NCI-H345 treated with DMSO at 0.1 percent for 48 hours (cell line): ENCODE measurements at regions not wholly inside any gene's neighbourhood (a gene's known extent, or its start where the extent isn't known, plus 50 kb on each side); places are given as distances from the start of the nearest gene placed in this dataset.

Source experiments
- DNase-seq: peaks from one replicate; lab custom pipeline; 2025; ENCODE audit not compliant: unreplicated experiment; lab: John Stamatoyannopoulos, UW

DNA sequence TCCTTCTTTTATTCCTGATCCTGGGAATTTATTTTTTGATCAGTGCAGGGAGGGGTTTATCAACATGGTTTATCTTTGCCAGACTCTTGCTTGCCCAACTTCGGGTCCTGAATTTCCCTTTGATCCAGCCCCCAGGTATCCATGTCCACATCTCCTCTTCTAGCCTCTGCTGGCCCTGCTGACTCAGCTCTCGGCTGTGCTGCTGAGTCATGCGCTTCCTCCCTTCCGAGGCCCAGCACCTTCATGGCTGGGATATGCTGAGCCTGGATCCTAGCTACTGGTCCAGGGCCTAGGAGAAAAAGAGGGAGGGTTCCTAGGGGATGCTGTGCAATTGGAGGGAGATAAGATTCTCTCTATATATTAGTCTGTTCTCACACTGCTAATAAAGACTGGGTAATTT, 380.7 kb upstream of the SHH start:
- DNase-seq, result no peak

DNA sequence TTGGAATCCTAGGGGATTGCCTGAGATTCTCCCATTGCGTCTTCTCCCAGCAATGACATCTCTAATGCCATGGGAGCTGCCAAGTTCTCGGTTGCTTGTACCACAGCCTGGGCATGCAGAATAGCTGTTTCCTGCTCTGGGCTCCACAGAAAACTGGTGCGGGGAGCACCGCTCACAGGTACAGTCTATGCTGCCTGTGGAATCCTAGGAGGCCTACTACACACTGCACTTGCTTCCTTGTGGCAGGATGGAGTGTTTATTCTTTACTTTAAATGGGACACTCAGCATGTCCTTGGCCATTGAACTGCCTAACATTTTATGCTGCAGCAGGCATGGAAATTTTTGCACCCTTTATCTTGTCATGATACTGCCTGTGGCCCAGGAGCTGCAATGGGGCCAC, 378.8 kb upstream of the SHH start:
- no peak for DNase-seq

DNA sequence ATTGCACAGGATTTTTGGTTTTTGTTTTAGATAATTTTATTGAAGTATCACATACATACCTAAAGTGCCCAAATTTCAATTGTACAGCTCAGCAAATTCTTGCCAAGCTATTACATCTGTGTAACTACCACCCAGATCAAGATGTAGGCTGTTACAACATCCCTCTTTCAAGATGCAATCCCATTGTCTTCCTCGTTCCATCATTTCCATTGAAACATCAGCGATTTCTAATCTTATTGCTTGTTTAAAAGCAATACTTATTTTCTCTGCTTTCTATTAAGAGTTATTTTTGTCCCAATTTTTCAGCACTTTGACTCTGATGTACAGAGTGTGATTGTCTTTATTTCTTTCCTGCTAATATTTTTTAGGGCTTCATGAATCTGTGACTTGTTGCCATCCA, 372.8 kb upstream of the SHH start:
- DNase-seq, result no peak

- DNase-seq, result no peak
Measured at GRCh38 chr7:156184164-156184563, 371.9 kb upstream of the SHH start.

DNA sequence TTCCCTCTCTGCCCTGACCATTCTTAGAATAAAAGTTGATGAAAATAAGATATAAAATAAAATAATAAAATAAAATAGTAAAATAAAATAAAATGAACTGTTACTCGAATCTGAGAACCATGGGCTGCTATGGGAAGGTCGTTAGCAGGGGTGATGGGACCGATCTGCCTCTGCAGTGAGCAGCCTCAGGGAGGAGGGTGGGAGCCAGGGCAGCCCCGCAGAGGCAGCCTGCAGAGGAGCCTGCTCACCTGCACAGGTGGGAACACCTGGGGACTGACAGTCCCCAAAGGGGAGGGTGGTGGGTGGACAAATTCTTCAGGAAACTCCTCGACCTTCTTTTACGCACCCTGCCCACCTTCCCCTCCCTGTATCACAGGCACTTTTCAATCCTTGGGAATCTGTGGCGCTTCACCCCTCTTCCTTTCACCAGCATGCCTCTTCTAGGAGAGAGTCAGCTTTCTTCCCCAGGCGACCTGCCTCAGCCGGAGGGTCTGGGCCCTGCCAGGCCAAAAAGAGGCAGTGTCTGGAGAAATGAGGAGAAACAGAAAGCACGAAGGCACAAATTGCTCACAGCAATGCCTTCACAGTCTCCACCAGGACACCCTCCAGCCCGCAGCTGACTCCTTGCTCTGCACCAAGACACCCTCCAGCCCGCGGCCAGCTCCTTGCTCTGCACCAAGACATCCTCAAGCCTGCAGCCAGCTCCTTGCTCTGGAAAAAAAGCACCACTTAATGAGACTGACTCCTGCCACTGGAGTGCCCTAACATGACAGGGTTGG, 368.4 kb upstream of the SHH start:
- DNase-seq, result no peak

- DNase-seq, result no peak
Measured at GRCh38 chr7:156179872-156180390, 367.7 kb upstream of the SHH start.

DNA sequence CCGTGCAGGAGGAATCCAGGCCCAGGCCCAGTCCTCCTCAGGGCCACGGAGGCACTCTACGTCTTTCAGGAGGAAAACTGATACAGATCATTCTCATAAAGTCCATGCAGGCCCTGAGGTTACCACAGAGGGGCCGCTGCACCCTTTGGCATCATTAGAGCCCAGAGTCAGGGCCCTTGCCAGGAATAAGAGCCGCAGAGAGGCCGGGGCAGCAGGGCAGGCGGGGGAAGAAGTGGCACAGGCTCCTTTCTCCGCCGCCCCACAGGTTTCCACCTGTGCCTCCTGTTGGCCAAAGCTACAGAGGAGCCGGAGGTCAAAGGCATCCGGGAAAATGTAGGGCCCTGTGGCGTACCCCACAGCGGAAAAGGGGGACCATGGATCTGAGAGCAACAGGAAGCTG, 366.6 kb upstream of the SHH start:
- no peak for DNase-seq

DNA sequence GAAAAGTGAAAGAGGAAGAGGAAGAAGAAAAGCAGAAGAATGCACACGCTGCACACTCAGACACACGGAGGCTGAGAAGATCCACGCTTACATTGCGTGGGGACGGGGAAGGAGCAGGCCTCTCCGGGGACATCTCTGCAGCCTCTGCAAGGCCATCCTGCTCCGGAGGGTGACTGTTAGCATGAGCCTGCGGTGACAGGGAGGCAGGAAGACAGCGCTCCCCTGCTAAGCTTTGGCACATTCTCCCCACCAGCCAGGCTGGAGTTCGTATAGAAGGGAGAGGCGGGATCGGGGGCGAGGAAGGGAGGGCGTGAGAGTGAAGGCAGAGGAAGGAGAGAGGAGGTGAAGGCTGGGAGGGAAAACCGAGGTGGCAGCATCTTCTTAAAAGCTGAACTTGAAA, 366.0 kb upstream of the SHH start:
- DNase-seq, result no peak

DNA sequence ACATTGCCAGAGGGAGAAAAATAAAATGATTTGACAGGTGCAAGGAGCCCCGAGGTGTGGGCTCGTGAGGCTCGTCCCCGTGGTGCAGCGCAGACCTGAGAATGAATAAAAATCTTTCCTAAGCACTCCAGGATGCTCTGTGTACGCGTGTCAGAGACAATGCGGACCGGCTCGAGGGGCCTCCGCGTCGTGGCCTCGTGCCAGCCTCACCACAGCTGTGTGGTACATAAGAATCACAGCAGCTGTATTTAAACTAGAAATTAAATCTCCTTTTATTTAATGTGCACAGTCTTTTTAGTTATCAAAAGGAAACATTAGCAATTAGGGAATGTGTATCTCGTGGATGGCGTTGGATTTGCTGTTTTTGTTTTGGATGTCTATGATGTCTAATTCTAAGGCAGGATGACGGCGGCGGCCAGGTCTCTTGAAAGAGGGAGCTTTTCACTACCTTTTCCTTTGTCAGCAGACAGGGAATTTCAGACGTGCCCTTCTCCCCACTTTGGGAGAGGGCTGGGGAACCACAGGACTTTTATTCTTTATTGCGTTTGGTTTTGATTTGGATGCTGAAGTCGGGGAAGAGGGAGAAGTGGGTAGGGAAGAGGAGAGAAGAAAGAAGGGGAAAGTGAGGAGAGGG, 365.3 kb upstream of the SHH start:
- DNase-seq, result peak; percentile 73

DNA sequence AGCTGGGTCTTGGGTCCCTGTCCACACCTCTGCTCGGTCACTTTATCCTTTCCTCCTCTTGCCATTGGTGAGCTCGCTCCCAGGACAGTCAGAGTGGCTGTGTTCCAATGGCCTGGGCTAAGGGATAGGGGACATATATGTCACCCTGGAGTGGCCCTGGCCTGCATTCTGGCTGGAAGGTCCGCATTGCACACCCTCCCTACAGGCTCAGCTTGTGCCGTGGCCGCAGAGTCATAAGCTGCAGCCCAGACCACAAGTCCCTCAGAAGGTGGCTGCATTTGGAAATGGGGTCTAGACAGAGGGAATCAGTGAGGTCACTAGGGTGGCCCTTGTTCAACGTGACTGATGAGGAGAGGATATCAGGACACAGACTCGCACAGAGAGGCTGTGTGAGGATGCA, 363.8 kb upstream of the SHH start:
- DNase-seq, result no peak

DNA sequence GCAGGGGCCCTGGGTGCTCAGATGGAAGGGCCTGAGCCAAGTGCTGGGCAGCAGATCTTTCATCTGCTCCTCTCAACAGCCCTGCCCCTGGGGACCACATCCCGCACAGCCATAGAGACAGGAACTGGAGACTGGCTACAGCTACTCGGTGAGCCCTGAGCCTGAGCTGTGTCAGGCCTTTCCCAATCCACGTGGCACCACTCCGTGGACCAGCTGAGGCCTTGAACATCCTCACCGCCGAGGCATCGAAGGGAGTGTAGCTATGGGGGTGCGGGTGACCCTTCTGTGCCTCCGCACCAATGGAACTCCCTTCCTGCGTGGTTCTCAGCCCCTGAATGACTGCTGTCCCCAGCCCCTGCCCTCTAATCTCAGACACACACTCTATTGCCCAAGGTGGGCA, 362.7 kb upstream of the SHH start:
- DNase-seq, result no peak

- DNase-seq, result no peak
Measured at GRCh38 chr7:156174428-156174827, 362.2 kb upstream of the SHH start.

- DNase-seq, result no peak
Measured at GRCh38 chr7:156173748-156174353, 361.6 kb upstream of the SHH start.

DNA sequence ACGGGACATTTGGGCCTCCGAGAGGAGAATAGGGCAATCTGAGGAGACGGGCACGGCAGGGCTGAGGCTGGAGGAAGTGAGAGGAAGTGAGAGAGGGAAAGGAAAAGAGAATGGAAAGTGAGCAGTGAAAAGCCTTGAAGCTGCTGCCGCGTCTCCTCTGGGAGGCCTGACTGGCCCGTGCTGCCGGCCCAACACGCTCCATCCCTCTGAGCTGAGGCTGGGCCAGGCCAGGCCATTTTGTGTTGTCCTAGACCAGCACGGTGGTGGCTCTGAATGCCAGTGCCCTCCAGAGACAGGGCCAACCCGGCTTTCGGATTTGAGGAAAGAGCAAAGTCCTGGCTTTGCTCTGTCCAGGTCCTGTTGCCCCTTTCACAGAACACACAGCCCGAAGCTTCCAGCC, 361.1 kb upstream of the SHH start:
- no peak for DNase-seq

- DNase-seq, result no peak
Measured at GRCh38 chr7:156172638-156173037, 360.4 kb upstream of the SHH start.

GRCh38 chr7:156169474-156170370, 357.5 kb upstream of the SHH start:
- DNase-seq, result no peak

GRCh38 chr7:156168434-156168833, 356.2 kb upstream of the SHH start:
- DNase-seq, result no peak

DNA sequence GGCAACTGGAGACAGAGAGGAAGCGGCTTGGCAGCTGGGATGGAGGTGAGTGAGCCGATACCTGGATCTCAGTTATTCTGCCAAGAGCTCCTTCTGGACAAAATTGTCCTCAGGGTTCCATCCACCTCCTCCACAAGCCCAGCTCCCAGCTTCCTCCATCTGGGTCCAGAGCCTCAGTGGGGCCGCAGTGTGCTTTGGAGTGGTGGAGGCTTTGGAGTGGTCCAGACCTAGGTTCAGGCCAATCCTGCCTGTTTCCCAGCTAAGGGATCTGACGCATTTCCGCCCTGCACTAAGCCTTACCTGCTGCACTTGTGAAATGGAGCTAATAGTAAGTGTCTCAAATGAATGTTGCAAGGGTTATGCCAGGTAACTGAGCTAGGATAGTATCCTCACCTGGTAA, 355.7 kb upstream of the SHH start:
- DNase-seq, result no peak

DNA sequence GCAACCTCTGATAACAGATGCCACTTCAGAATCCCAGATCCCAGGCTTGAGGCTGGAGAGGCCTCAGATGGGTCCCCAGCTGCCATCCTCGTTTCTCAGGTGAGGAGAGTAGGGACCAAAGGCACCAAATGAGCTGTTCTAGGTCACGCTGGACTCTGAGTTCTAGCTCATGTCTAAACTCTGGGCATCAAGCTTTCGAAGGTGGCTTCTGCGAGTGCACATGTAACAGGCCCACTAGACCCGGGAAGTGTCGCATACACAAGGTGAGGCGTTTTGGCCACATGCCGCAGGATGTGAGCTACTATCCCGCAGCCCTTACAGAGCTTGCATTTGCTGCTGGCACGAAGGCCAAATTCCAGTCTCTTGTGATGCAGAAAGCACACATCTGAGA, 355.1 kb upstream of the SHH start:
- DNase-seq, result no peak

DNA sequence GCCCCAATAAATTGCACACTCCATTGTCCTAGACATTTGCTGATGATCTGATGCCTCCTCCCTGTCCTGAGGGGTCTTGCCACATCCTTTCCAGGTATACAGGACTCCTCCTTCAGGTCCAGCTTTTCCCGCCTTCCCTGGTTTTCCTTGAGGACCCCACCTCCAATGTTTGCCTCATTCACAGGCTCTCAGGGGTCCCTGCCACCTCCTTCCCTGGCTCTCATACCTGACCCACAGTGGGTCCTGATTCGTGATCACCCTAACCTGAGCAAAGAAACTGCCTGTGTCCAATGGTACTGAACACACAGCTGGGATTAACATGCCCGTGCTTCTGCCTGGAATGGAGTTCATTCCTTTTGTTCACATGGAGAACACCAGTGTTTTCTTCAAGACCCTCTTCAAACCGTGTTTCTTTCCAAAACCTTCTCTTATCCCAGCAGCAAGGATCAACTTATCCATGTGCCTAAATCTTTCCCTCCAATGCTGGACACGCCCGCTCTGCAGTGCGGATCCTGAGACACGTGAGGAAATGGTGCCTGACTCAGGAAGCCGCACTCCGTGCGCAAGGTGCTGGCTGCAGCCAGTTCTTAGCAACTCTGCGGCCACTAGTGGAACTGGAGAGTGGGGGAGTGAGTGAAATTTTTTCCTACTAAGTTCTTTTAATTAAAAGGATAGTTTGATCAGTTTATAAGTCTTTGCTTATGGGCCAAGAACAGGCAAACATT, 354.6 kb upstream of the SHH start:
- no peak for DNase-seq

- no peak for DNase-seq
Measured at GRCh38 chr7:156163747-156164146, 351.5 kb upstream of the SHH start.
